ENCODE measurements at regions not wholly inside any gene's neighbourhood (a gene's known extent, or its start where the extent isn't known, plus 50 kb on each side); places are given as distances from the start of the nearest gene placed in this dataset.

DNA sequence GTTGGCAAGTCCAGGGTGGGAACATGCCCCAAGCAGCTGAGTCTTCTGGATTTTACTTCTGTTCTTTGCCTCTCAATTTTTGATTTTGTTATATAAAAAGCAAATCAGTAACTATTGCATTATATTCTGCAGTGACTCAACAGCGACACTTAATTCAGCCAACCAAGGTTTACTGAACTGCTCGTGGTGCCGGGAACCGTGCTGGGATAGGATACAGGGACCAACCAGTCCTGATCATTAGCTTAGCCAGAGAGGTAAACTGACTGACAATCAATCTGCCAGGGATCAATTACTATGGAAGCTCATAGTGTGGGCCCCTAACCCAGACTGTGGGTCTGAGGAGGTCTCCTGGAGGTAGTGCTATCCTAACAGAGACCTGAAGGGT lies 68.4 kb upstream of the ZNF281 start:
- TF ChIP-seq, protein P1, sequence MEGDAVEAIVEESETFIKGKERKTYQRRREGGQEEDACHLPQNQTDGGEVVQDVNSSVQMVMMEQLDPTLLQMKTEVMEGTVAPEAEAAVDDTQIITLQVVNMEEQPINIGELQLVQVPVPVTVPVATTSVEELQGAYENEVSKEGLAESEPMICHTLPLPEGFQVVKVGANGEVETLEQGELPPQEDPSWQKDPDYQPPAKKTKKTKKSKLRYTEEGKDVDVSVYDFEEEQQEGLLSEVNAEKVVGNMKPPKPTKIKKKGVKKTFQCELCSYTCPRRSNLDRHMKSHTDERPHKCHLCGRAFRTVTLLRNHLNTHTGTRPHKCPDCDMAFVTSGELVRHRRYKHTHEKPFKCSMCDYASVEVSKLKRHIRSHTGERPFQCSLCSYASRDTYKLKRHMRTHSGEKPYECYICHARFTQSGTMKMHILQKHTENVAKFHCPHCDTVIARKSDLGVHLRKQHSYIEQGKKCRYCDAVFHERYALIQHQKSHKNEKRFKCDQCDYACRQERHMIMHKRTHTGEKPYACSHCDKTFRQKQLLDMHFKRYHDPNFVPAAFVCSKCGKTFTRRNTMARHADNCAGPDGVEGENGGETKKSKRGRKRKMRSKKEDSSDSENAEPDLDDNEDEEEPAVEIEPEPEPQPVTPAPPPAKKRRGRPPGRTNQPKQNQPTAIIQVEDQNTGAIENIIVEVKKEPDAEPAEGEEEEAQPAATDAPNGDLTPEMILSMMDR (IDR thresholded peaks at IDR 0.05) = no peak
- TF ChIP-seq EP300 (IDR thresholded peaks at IDR 0.05) = no peak
